HEK293 (cell line): ENCODE measurements at regions not wholly inside any gene's neighbourhood (a gene's known extent, or its start where the extent isn't known, plus 50 kb on each side); places are given as distances from the start of the nearest gene placed in this dataset.

Source experiments
- CTCF ChIA-PET: fragments of 350-600 bp; formaldehyde crosslinking; extraction: SDS; loops from one replicate; lab custom pipeline; 2021; ENCODE audit warnings: antibody characterized with exemption; lab: Yijun Ruan, JAX
- POLR2A ChIA-PET: fragments of 300-600 bp; formaldehyde crosslinking; extraction: SDS; loops from one replicate; lab custom pipeline; 2020; ENCODE audit warnings: antibody characterized with exemption, inconsistent platforms; lab: Yijun Ruan, JAX
- H3K27ac ChIP-seq: fragments of 200-500 bp; sonication (Bioruptor generic); 2 replicates; pipeline ENCODE4 v1.5.1; 2014; ENCODE audit warnings: low read depth, low read length, control low read depth, inconsistent platforms; ENCODE audit errors: extremely low read depth
- H3K36me3 ChIP-seq, 2 experiments: fragments of 200-500 bp in 1 of 2; sonication (Bioruptor generic) in 1 of 2; 1 replicate in 1 of 2; 2 replicates in 1 of 2; pipeline ENCODE4 v1.5.1; 2014 to 2017; ENCODE audit warnings: inconsistent platforms in 2 of 2, low read length in 2 of 2; ENCODE audit not compliant: control insufficient read depth in 2 of 2, insufficient read depth in 1 of 2
- H3K4me1 ChIP-seq: fragments of 200-500 bp; sonication (Bioruptor generic); 2 replicates; pipeline ENCODE4 v1.5.1; 2014; ENCODE audit warnings: mild to moderate bottlenecking, low read length, inconsistent platforms; ENCODE audit not compliant: control insufficient read depth, insufficient read depth
- H3K4me3 ChIP-seq: 2 replicates; pipeline ENCODE4 v1.5.1; 2011; ENCODE audit warnings: low read depth, mild to moderate bottlenecking, control low read depth, low read length, moderate library complexity
- H3K9me3 ChIP-seq: fragments of 200-500 bp; sonication (Bioruptor generic); 2 replicates; pipeline ENCODE4 v1.5.1; 2014; ENCODE audit warnings: low read depth, low read length, inconsistent platforms; ENCODE audit not compliant: control insufficient read depth, insufficient read depth
- PBX3 ChIP-seq: sonication (generic); formaldehyde crosslinking; IDR thresholded peaks from 2 replicates; pipeline ENCODE4 v1.8.1; 2022; ENCODE audit warnings: mild to moderate bottlenecking, moderate library complexity, missing genetic modification reagents
- ZBTB10 ChIP-seq: fragments of 450-650 bp; formaldehyde crosslinking; IDR thresholded peaks from 2 replicates; pipeline ENCODE4 v1.5.1; 2016; ENCODE audit warnings: missing biosample characterization, missing genetic modification characterization
- ZNF10 ChIP-seq: fragments of 450-650 bp; formaldehyde crosslinking; IDR thresholded peaks from 2 replicates; pipeline ENCODE4 v1.5.1; 2017; ENCODE audit warnings: missing biosample characterization, missing genetic modification characterization
- ZNF140 ChIP-seq: fragments of 450-650 bp; formaldehyde crosslinking; IDR thresholded peaks from 2 replicates; pipeline ENCODE4 v1.5.1; 2016; ENCODE audit warnings: missing biosample characterization, missing genetic modification characterization
- ZNF280C ChIP-seq: fragments of 450-650 bp; formaldehyde crosslinking; IDR thresholded peaks from 2 replicates; pipeline ENCODE4 v1.5.1; 2016; ENCODE audit warnings: missing biosample characterization, missing genetic modification characterization
- ZNF280D ChIP-seq: fragments of 450-650 bp; formaldehyde crosslinking; IDR thresholded peaks from 2 replicates; pipeline ENCODE4 v1.5.1; 2016; ENCODE audit warnings: missing biosample characterization, missing genetic modification characterization
- ZNF302 ChIP-seq: fragments of 450-650 bp; formaldehyde crosslinking; IDR thresholded peaks from 2 replicates; pipeline ENCODE4 v1.5.1; 2016; ENCODE audit warnings: missing biosample characterization, missing genetic modification characterization, low read depth
- ZNF354C ChIP-seq: fragments of 450-650 bp; formaldehyde crosslinking; IDR thresholded peaks from 2 replicates; pipeline ENCODE4 v1.5.1; 2016; ENCODE audit warnings: missing biosample characterization, missing genetic modification characterization, low read depth, borderline replicate concordance
- ZNF488 ChIP-seq: fragments of 450-650 bp; formaldehyde crosslinking; IDR thresholded peaks from 2 replicates; pipeline ENCODE4 v1.5.1; 2016; ENCODE audit warnings: missing biosample characterization, missing genetic modification characterization
- ZNF513 ChIP-seq: fragments of 450-650 bp; IDR thresholded peaks from 2 replicates; pipeline ENCODE4 v1.5.1; 2018; ENCODE audit warnings: missing biosample characterization, missing genetic modification characterization
- ZNF530 ChIP-seq: fragments of 450-650 bp; formaldehyde crosslinking; IDR thresholded peaks from 2 replicates; pipeline ENCODE4 v1.5.1; 2016; ENCODE audit warnings: low read depth, missing biosample characterization, missing genetic modification characterization
- ZNF548 ChIP-seq: fragments of 450-650 bp; formaldehyde crosslinking; IDR thresholded peaks from 2 replicates; pipeline ENCODE4 v1.5.1; 2016; ENCODE audit warnings: missing biosample characterization, missing genetic modification characterization
- ZNF561 ChIP-seq: fragments of 450-650 bp; IDR thresholded peaks from 2 replicates; pipeline ENCODE4 v1.5.1; 2018; ENCODE audit warnings: missing biosample characterization, missing genetic modification characterization, borderline replicate concordance
- ZNF596 ChIP-seq: fragments of 450-650 bp; IDR thresholded peaks from 2 replicates; pipeline ENCODE4 v1.5.0; 2018; ENCODE audit warnings: missing biosample characterization, mild to moderate bottlenecking, missing genetic modification characterization, moderate library complexity
- ZNF623 ChIP-seq: fragments of 450-650 bp; formaldehyde crosslinking; IDR thresholded peaks from 2 replicates; pipeline ENCODE4 v1.5.1; 2016; ENCODE audit warnings: missing biosample characterization, missing genetic modification characterization
- ZNF629 ChIP-seq: fragments of 450-650 bp; formaldehyde crosslinking; IDR thresholded peaks from 2 replicates; pipeline ENCODE4 v1.5.1; 2017; ENCODE audit warnings: missing biosample characterization, missing genetic modification characterization
- ZNF639 ChIP-seq: fragments of 450-650 bp; formaldehyde crosslinking; IDR thresholded peaks from 2 replicates; pipeline ENCODE4 v1.5.1; 2016; ENCODE audit warnings: missing biosample characterization, missing genetic modification characterization
- ZNF677 ChIP-seq: fragments of 450-650 bp; IDR thresholded peaks from 2 replicates; pipeline ENCODE4 v1.5.0; 2018; ENCODE audit warnings: missing biosample characterization, mild to moderate bottlenecking, missing genetic modification characterization, moderate library complexity
- ZNF776 ChIP-seq: fragments of 450-650 bp; formaldehyde crosslinking; IDR thresholded peaks from 2 replicates; pipeline ENCODE4 v1.5.0; 2017; ENCODE audit warnings: missing biosample characterization, missing genetic modification characterization, borderline replicate concordance
- ZNF785 ChIP-seq: fragments of 450-650 bp; formaldehyde crosslinking; IDR thresholded peaks from 2 replicates; pipeline ENCODE4 v1.5.1; 2016; ENCODE audit warnings: missing biosample characterization, missing genetic modification characterization
- ZSCAN23 ChIP-seq: fragments of 450-650 bp; formaldehyde crosslinking; IDR thresholded peaks from 2 replicates; pipeline ENCODE4 v1.5.1; 2016; ENCODE audit warnings: missing biosample characterization, missing genetic modification characterization

GRCh38 chr1:187621951-187622350, 793.2 kb downstream of the PLA2G4A start:
- no peak overlapping the region for H3K27ac ChIP-seq
- no peak overlapping the region for H3K4me3 ChIP-seq
- ChIA-PET POLR2A (no interaction called here), CTCF (no interaction called here)
- no peaks in the 10 kb centered on the region for H3K9me3 ChIP-seq
- H3K36me3 ChIP-seq: no peaks in the 10 kb centered on the region
- TF ChIP-seq ZNF354C: no peak
- TF ChIP-seq ZNF776 (tag by site-specific recombination): no peak
- TF ChIP-seq ZNF629 (tag by site-specific recombination): no peak
- TF ChIP-seq ZNF561 (tag by site-specific recombination): no peak
- no peak for TF ChIP-seq ZNF677 (tag by site-specific recombination)
- no peak for TF ChIP-seq ZNF280C
- no peak for TF ChIP-seq ZSCAN23 (tag by site-specific recombination)
- no peak for TF ChIP-seq ZNF548 (tag by site-specific recombination)
- H3K4me1 ChIP-seq: no peaks in the 10 kb centered on the region

- H3K4me1 ChIP-seq: no peaks in the 10 kb centered on the region
- H3K4me3 ChIP-seq: no peak overlapping the region
- H3K9me3 ChIP-seq: no peaks in the 10 kb centered on the region
- ChIA-PET POLR2A (no interaction called here), CTCF (interaction anchor here (0.5 kb wide), 1 partner anchor 221 kb away, joined by 3 read pairs; no protein-coding TSS in a partner anchor)
- H3K27ac ChIP-seq: no peak overlapping the region
- no peaks in the 10 kb centered on the region for H3K36me3 ChIP-seq
- no peak for TF ChIP-seq ZNF140
- TF ChIP-seq ZNF623 (tag by site-specific recombination): no peak
- TF ChIP-seq ZNF302 (tag by site-specific recombination): no peak
- no peak for TF ChIP-seq ZNF513 (tag by site-specific recombination)
- no peak for TF ChIP-seq ZNF530 (tag by site-specific recombination)
- no peak for TF ChIP-seq ZNF596 (tag by site-specific recombination)
- no peak for TF ChIP-seq ZNF639 (tag by site-specific recombination)
- TF ChIP-seq ZNF488 (tag by site-specific recombination): no peak
- no peak for TF ChIP-seq ZBTB10 (tag by site-specific recombination)
- TF ChIP-seq PBX3 (CRISPR knock-in tag): no peak
- TF ChIP-seq ZNF785 (tag by site-specific recombination): no peak
- no peak for TF ChIP-seq ZNF10 (tag by site-specific recombination)
- TF ChIP-seq ZNF280D: no peak
These were observed 793.8 kb downstream of the PLA2G4A start for GRCh38 chr1:187622545-187622944.
